NOMO-1 treated with dmso at 0.1 percent for 144 hours (cell line): ENCODE measurements at regions not wholly inside any gene's neighbourhood (a gene's known extent, or its start where the extent isn't known, plus 50 kb on each side); places are given as distances from the start of the nearest gene placed in this dataset.

Experiments used
- DNase-seq: peaks from one replicate; lab custom pipeline; 2025; ENCODE audit not compliant: unreplicated experiment; lab: John Stamatoyannopoulos, UW

DNA sequence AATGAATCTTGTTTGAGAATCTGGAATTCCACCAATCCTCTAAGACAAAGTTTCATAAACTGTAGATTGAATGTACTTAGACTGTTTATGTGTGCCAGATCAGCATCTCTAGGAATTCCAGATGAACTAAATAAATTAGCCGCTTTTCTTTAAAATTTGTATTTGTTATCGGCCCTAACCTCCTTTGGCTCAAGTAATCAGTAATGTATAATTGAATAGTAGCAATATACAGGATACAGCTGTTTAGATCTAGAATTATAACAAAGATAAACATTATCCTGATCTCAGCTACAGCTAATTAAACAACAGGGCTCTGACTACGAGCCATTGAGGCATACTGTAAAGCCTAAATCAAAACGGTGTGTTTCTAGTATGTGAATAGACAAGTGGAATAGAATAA is 120.3 kb downstream of the CYB561 start:
- no peak for DNase-seq

DNA sequence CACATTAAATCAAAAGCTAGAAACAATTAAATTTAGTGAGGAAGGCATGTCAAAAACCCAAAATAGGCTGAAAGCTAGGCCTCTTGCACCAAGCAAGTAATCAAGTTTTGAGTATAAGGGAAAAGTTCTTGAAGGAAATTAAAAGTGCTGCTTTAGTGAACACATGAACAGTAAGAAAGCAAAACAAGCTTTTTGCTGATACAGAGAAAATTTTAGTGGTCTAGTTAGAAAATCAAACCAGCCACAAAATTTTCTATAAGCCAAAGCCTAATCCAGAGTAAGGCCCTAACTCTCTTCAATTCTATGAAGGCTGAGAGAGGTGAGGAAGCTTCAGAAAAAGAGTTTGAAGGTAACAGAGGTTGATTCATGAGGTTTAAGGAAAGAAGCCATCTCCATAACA is 116.2 kb downstream of the CYB561 start:
- no peak for DNase-seq

DNA sequence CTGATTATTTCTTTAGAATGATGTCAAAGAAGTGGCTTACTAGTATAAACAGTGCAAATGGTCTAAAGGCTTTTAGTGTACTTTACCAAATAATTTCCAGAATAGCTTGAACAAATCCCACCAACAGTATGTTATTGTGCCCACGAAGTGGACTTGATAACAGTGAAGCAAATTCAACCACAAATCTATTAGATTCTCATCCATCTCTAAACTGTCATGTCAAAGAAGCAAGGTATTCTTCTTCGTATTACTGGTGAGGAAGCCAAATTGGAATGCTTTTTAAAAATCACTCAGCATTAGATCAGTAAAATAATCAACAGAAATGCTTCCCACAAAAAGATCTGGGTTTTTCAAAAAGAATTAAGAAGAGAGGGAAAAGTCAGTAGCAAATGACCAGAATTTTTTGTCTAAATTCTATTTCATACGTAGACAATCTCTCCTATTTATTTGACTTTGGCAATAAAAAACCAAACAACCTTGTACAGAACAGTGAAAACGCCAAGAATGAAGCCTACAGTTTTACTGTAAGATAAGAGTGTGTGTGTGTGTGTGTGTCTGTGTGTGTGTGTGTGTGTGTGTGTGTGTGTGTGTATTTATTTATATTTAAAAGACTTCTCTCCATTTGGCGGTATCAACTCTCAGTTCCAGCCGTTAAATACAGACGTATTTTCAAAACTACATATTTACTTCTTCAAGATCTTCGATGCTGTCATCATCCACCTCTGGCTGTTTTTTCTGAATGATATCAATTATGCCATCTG is 114.6 kb downstream of the CYB561 start:
- DNase-seq: no peak

DNA sequence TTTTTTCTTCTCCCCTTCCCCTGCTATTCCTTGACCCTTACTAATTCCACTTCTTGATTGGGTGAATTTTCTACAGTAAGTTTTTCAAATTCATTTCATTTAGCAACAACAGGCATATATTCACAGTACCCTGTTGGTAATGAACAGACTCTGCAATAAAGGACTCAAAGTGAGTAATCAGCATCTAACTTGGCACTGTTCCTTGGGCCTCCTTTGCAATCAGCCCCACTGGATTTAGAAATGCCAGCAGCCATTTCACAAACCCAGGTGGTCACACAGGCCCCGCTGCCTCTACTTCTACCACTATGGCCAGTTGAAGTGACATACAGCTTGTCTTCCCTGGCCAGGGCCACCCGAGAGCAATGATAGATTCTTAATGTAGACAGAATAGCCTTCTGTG is 113.8 kb downstream of the CYB561 start:
- DNase-seq: no peak

DNA sequence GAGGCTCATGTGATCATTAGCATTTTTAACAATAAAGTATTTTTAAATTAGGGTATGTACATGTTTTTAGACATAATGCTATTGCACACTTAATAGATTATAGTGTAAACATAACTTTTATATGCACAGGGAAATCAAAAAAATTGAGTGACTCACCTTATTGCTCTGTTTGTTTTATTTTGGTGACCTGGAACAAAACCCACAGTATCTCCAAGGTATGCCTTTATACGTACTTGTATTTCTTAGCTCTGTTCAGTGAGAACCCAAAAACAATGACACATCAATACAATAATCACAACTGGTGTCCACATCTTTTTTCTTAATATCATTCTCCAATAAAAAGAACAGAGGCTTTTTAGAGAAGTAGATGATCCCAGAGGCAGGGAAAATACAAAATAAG is 112.2 kb downstream of the CYB561 start:
- no peak for DNase-seq

DNA sequence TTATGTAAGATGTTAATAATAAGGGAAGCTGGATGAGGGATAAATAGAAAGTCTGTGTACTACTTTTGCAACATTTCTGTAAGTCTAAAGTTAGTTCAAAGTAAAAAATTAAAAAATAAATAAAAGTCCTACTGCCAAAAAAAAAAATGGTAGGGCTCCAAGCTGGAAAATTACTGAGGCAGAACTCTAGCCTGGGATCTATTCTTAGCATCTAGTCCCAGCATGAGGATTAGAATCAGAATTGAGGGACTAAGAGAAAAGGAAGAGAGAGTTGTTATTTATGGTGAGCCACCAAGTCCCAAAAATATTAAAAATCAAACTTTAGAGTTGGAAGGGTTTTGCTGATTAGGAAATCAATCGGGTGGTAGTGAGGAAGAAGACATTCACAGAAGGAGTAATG is 110.3 kb downstream of the CYB561 start:
- no peak for DNase-seq

DNA sequence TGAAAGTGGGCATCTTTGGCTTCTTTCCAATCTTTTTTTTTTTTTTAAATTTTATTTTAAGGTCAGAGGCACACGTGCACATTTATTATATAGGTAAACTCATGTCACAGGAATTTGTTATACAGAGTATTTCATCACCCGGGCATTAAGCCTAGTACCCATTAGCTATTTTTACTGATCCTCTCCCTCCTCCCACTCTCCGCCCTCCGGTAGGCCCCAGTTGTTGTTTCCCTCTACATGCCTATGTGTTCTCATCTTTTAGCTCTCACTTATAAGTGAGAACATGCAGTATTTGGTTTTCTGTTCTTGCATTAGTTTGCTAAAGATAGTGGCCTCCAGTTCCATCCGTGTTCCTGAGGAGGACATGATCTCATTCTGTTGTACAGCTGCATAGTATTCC is 108.5 kb downstream of the CYB561 start:
- no peak for DNase-seq

DNA sequence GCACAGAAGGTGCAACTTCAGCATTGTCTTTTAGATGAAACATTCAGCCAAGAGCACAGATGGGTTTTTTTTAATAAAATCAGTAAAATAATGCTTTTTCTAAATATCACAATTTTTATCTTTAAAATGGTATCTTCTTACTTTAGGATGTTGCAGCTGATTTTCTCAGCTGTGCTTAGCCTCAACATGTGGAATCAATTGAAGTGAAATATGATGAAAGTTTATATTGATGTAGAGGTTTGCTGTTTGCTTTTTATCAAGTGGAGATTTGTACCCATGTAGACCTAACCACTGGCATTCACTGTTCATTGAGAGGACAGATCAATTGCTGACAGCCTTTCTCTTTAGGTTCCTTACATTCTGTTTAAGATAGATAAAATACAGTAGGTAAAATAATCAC is 107.8 kb downstream of the CYB561 start:
- DNase-seq: no peak

DNA sequence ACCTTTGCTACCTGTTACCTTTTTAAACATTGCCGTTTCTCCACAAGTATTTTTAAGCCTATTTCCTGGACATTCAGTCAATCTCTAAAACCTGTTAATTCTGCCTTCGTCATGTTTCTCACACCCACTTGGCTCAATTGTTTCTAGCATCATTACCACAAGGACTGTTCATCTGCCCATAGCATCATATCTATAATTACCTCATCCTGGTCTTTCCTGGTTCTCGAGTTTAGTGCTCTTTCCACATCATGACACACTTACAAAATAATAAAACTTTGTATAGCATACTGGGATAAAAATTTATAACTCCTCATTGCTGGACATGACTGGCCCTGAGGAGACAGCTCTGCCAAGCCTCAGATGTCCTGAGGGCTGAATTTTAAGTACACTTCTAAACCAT is 104.8 kb downstream of the CYB561 start:
- DNase-seq: no peak

DNA sequence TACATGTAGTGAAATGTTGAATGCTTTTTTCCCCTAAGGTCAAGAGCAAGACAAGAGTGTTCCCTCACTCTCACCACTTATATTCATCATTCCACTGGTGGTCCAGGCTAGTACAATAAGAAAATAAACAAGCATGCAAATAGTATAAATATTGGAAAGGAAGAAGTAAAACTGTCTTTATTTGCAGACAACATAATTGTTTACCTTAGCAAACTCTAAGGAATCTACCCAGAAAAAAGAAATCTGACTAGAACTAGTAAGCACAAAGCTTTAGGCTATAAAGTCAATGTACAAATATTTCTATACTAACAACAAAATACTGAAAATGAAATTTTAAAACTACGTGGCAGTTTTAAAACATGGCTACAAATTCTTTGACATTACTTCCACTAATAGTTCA is 101.7 kb downstream of the CYB561 start:
- no peak for DNase-seq

DNA sequence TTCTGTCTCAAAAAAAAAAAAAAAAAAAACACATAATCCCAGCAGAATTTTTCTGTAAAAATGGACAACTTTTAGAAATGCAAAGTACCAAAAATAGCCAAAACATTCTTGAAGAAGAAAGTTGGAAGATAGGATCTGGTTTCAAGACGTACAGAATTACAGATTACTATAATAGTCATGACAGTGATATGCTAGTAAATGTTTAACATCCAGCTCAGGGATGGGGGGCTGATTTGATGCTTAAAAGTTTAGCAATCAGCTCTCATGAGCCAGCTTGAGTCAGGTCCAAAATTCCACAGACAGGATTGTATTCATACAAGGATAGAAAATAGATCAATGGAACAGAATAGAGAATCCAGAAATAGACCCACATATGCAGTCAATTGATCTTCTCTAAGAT is 100.5 kb downstream of the CYB561 start:
- no peak for DNase-seq

DNA sequence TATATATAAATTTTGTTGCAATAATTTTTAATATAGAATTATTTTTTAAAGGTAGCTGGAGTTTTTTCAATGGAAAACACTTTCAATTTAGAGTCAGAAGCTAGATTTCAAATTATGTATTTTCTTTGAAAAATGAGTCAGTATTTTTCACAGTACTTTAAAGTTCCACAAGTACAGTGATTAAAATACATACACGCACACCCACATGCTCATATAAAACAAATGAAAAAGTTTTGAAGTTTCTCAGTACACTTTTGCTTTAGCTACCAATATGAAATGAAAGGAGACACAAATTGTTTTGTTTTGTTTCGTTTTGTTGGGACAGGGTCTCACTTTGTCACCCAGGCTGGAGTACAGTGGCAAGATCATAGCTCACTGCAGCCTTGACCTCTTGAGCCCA is 98.6 kb downstream of the CYB561 start:
- DNase-seq: no peak

DNA sequence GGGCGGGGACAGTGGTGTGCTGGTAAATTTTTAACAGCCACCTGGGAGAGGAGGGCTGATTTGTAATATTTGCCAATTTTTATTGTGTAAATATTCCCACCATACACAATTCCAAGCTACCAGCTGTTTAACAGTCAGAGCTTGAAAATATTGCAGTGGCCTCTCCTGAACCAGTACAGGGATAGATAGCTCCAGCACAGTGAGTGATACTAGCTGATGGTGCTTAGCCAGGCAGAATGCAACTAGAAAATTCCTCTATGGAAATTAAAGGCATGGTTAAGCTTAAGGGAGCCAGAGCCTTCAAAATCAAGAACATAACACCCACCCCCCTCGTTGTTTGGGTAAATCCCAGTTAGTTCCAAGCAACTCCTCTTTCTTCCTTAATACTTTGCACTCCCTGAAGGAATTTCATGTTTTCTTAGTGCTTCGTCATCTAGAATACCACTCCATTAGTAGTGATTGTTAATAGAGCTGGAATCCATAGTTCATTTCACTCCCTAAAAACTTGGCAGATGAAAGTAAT is 96.6 kb downstream of the CYB561 start:
- no peak for DNase-seq

DNA sequence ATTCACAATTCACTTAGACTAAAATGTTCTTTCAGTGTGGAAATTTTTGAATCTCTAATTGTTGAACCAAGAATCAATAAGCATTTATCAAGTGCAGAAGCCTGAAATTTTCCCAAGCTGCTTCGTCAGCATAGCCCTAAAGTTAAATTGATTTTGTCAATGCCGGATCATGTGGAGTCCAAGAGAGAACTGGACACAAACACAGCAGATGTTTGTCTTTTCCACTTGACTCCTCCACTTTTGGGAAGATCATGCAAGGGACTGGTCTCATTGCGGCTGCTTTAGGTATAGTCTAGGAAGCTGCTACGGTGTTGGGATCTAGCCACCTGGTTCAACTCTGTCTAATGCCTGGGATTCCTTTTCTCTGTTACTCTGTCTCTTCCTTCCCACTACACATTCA is 95.7 kb downstream of the CYB561 start:
- no peak for DNase-seq

DNA sequence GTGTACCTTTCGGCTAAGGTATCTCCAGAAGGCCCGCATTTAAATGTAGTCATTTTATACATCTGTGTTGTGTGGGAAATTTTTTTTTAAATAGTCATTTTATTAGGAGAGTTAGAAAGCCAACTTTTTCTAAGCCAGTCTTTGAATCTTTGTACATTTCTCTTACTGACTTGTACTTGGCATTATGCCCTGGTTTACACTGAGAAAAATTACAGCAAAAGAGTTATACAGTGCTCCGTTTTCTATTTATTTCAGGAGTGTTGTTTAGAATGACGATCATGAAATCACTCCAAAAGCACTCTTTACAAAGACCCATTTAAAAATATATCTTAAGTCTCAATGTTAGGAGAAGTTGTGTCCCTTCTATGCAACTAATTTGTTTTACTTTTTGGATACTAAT is 91.8 kb downstream of the CYB561 start:
- no peak for DNase-seq

DNA sequence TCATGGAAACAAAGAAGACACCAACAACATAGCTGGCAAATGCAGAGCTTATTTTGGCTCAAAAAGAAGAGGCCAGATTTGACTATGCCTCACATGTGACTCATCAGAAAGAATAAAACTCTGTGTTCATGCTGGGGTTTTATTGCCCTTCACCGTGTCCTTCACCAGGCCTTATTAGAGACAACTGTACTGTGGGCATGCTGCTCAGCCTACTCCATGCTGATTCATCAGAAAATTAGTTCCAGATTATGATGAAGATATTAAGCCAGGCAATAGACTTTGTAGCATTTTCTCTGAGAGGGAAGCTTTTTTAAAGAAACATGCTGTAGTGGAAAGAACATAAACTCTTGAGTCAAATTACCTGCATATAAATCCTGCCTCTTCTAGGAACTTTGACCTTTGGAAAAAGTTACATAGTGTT is 89.8 kb downstream of the CYB561 start:
- no peak for DNase-seq

DNA sequence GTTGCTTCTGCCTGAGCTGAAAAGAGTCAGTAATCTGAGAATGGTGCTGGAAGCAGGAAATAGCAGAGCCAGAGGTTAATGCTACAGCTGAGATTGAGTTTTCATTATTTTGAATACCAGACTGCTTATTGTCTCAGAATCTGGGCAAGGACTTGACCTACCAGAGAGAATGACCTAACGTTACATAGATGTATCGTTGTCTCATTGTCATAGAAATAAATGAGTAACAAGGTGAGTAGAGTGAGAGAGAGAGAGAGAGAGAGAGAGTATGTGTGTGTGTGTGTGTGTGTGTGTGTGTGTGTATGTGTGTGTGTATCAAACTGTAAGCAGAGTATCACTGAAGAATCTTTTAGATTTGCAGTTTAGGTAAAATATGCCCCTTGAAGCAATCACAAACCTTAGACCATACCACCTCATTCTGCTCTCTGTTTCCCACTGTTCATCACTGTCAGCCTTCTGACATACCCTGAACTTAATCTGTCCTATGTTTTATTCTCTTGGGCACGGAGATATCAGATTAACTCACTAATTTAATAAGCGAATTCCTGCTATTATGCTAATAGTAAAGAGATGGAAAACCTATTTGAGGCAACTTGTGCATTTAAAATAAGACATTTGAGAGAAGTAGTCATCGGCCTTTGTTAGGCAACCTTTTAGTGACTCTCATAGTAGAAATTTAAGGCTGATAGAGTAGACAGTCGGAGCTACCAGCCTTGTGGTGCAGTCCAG is 87.8 kb downstream of the CYB561 start:
- no peak for DNase-seq

DNA sequence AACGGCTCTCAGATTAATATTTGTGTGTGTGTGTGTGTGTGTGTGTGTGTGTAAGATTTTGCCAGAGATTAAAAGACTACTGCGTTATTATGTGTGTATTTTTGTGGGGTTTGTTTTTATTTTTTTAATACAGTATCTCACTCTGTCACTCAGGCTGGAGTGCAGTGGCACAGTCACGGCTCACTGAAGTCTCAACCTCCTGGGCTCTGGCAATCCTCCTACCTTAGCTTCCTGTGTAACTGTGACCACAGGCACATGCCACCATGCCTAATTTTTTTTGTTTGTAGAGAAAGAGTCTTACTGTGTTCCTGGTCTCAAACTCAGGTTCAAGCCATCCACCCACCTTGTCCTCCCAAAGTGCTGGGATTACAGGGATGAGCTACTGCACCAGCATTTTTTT is 87.2 kb downstream of the CYB561 start:
- DNase-seq: no peak

DNA sequence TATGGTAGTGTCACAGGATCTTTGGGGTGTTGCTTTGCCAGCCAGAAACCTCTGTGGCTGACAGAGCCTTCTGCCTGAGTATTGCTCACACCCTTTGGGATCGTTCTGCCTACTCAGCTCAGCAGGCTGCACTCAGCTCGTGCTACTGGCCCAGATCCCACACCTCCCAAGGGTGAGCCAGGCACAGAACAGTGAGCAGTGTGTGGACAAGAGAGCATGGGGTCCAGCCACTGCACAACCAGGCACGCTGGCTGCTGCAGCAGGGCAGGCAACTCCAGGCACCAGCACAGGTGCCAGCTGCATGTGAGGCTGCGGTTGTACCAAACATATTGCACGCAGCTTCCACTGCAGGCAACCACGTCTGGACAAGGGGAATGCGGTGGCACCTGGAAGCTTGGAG is 84.9 kb downstream of the CYB561 start:
- no peak for DNase-seq

DNA sequence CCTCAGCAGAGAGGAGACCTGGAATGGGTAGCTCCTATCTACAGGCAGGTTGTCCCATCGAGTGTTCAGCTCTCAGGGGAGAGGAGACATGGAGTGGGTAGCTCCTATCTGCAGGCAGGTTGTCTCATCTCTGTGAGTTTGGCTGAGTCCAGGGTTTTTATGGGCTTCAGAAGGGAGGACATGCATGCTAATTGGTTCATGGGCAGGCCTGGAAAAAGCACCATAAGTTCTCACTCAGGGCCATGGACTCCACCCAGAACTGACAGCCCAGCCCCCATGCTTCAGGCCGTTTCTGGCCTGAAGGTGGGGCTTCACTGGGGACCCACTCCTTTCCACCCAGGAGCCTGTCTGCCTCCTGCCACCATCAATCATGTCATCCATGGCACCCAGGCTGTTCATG is 84.0 kb downstream of the CYB561 start:
- DNase-seq: no peak

DNA sequence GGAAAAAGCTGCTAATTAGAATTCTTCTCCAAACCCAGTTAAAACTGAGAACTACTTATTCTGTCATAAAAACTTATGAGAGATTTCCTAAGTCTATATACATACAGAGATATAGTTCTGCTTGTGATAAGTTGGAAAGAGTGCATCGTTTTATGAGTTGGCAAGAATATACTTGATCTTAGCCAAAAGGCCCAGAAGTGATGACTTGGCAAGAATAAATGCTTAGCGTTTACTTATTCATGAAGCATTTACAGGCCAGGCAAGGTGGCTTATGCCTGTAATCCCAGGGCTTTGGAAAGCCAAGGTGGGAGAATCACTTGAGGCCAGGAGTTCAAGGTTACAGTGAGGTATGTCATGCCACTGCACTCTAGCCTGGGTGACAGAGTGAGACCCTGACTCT is 81.7 kb downstream of the CYB561 start:
- no peak for DNase-seq

DNA sequence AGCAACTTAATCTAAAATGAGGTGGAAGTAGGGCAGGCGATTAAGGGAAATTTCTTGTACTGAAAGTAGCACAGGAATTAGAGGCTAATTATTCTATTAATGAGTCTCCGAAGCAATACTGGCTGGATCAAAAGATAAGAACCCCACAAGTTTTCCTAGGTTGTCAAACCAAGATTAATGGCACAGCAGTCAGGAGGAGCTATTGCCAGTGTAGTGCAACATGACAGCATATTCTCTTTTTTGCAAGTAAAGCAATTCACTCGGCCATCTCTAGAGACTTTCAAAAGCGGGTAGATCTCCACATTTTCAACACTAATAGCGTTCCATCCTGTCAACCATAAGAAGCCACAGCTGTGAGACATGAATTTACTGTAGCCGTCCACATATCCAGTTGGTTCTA is 81.2 kb downstream of the CYB561 start:
- DNase-seq: no peak
